ENCODE measurements at regions not wholly inside any gene's neighbourhood (a gene's known extent, or its start where the extent isn't known, plus 50 kb on each side); places are given as distances from the start of the nearest gene placed in this dataset.

- Histone ChIP-seq H3K4me2 (ENCODE audit: low read length) (no peak overlapping the region), H3K9me2 (replicated peaks; ENCODE audit: control insufficient read depth, low read length) (no peaks in the 10 kb centered on the region), H4K20me1 (ENCODE audit: control insufficient read depth, insufficient read depth, low read depth, low read length) (no peaks in the 10 kb centered on the region), H3K4me3 (ENCODE audit: low read length) (no peak overlapping the region), H3K36me3 (ENCODE audit: control insufficient read depth, low read length) (peaks cover 3% of the 10 kb centered on the region; the same call in 1 of the 2 replicates), H3K27me3 (ENCODE audit: control insufficient read depth, low read length) (no peaks in the 10 kb centered on the region), H3K79me2 (ENCODE audit: control insufficient read depth, low read length) (peaks cover 3% of the 10 kb centered on the region; the same call in 1 of the 2 replicates), H3F3A (ENCODE audit: control insufficient read depth, insufficient read depth) (peaks cover 34% of the 10 kb centered on the region), H3K9me3 (ENCODE audit: control insufficient read depth, insufficient read depth, low read length) (no peaks in the 10 kb centered on the region), H3K4me1 (ENCODE audit: control insufficient read depth, low read length) (peaks cover 38% of the 10 kb centered on the region), H3K27ac (ENCODE audit: low read depth, low read length) (no peak overlapping the region)
- TF ChIP-seq CTCF (IDR thresholded peaks at IDR 0.05; ENCODE audit: low read depth, low read length, poor library complexity, severe bottlenecking) = no peak
- no peak for TF ChIP-seq EZH2phosphoT487 (IDR thresholded peaks at IDR 0.05; ENCODE audit: borderline replicate concordance, low read length)
Observed at GRCh38 chr2:196278491-196278911, 107.1 kb upstream of the STK17B start.

- H3F3A ChIP-seq (ENCODE audit: control insufficient read depth, insufficient read depth) = peaks cover 23% of the 10 kb centered on the region
- no peak overlapping the region for H3K4me2 ChIP-seq (ENCODE audit: low read length)
- H3K9me2 ChIP-seq (replicated peaks; ENCODE audit: control insufficient read depth, low read length) = no peaks in the 10 kb centered on the region
- H3K27me3 ChIP-seq (ENCODE audit: control insufficient read depth, low read length) = no peaks in the 10 kb centered on the region
- H3K36me3 ChIP-seq (ENCODE audit: control insufficient read depth, low read length) = peaks cover 3% of the 10 kb centered on the region; the same call in 1 of the 2 replicates
- H4K20me1 ChIP-seq (ENCODE audit: control insufficient read depth, insufficient read depth, low read depth, low read length) = no peaks in the 10 kb centered on the region
- H3K79me2 ChIP-seq (ENCODE audit: control insufficient read depth, low read length) = peaks cover 3% of the 10 kb centered on the region; the same call in 1 of the 2 replicates
- H3K9me3 ChIP-seq (ENCODE audit: control insufficient read depth, insufficient read depth, low read length) = no peaks in the 10 kb centered on the region
- TF ChIP-seq CTCF (IDR thresholded peaks at IDR 0.05; ENCODE audit: low read depth, low read length, poor library complexity, severe bottlenecking) = no peak
- no peak for TF ChIP-seq EZH2phosphoT487 (IDR thresholded peaks at IDR 0.05; ENCODE audit: borderline replicate concordance, low read length)
- H3K27ac ChIP-seq (ENCODE audit: low read depth, low read length) = no peak overlapping the region
- H3K4me3 ChIP-seq (ENCODE audit: low read length) = no peak overlapping the region
- peaks cover 28% of the 10 kb centered on the region for H3K4me1 ChIP-seq (ENCODE audit: control insufficient read depth, low read length)
Observed at GRCh38 chr2:196279541-196279940, 108.2 kb upstream of the STK17B start.

GRCh38 chr2:196284144-196284844 lies 112.9 kb upstream of the STK17B start:
- TF ChIP-seq EZH2phosphoT487 (IDR thresholded peaks at IDR 0.05; ENCODE audit: borderline replicate concordance, low read length) (no peak), CTCF (IDR thresholded peaks at IDR 0.05; ENCODE audit: low read depth, low read length, poor library complexity, severe bottlenecking) (no peak)
- H3K27ac ChIP-seq (ENCODE audit: low read depth, low read length) = no peak overlapping the region
- no peak overlapping the region for H3K4me2 ChIP-seq (ENCODE audit: low read length)
- no peaks in the 10 kb centered on the region for H3K9me2 ChIP-seq (replicated peaks; ENCODE audit: control insufficient read depth, low read length)
- no peaks in the 10 kb centered on the region for H3K79me2 ChIP-seq (ENCODE audit: control insufficient read depth, low read length)
- H3K27me3 ChIP-seq (ENCODE audit: control insufficient read depth, low read length) = no peaks in the 10 kb centered on the region
- no peak overlapping the region for H3K4me3 ChIP-seq (ENCODE audit: low read length)
- H4K20me1 ChIP-seq (ENCODE audit: control insufficient read depth, insufficient read depth, low read depth, low read length) = no peaks in the 10 kb centered on the region
- H3K4me1 ChIP-seq (ENCODE audit: control insufficient read depth, low read length) = peaks cover 16% of the 10 kb centered on the region
- no peaks in the 10 kb centered on the region for H3F3A ChIP-seq (ENCODE audit: control insufficient read depth, insufficient read depth)
- H3K36me3 ChIP-seq (ENCODE audit: control insufficient read depth, low read length) = no peaks in the 10 kb centered on the region
- H3K9me3 ChIP-seq (ENCODE audit: control insufficient read depth, insufficient read depth, low read length) = no peaks in the 10 kb centered on the region

All from DOHH2 (cell line).